Sigmoid colon (tissue), 6 donors: ENCODE measurements at regions not wholly inside any gene's neighbourhood (a gene's known extent, or its start where the extent isn't known, plus 50 kb on each side); places are given as distances from the start of the nearest gene placed in this dataset.

Source experiments
- DNase-seq: peaks from one replicate; pipeline ENCODE4 v3.0.0-alpha.2; 2019
- H3K27ac ChIP-seq, 4 donors: fragments of 200-600 bp; sonication (generic); one replicate each; pipeline ENCODE4 v1.5.1; 2016 to 2019; ENCODE audit warnings: mild to moderate bottlenecking in 1 of 4
- H3K27me3 ChIP-seq, 3 donors: fragments of 200-600 bp; sonication (generic); one replicate each; pipeline ENCODE4 v1.5.1; 2019; ENCODE audit warnings: mild to moderate bottlenecking in 1 of 3
- H3K36me3 ChIP-seq, 4 donors: fragments of 200-600 bp; sonication (generic); one replicate each; pipeline ENCODE4 v1.5.1; 2016 to 2019
- H3K4me1 ChIP-seq, 4 donors: fragments of 200-600 bp; sonication (generic); one replicate each; pipeline ENCODE4 v1.5.1; 2017 to 2019
- H3K4me3 ChIP-seq, 4 donors: fragments of 200-600 bp; sonication (generic); one replicate each; pipeline ENCODE4 v1.5.1; 2017 to 2019; ENCODE audit warnings: mild to moderate bottlenecking in 2 of 4, moderate library complexity in 1 of 4
- H3K9me3 ChIP-seq, 4 donors: fragments of 200-600 bp in 3 of 4; sonication (generic) in 3 of 4; one replicate each; pipeline versions ENCODE4 v1.5.1 to v1.6.1; 2013 to 2019
- EP300 ChIP-seq, 4 donors: sonication (generic); formaldehyde crosslinking; IDR thresholded peaks; one replicate each; pipeline ENCODE4 v1.6.1; 2017; ENCODE audit warnings: antibody characterized with exemption in 4 of 4
- POLR2A ChIP-seq, 2 donors: fragments of 450-650 bp; IDR thresholded peaks; one replicate each; pipeline ENCODE4 v1.6.1; 2016; ENCODE audit warnings: antibody characterized with exemption in 2 of 2, mild to moderate bottlenecking in 2 of 2, moderate library complexity in 2 of 2
- POLR2AphosphoS5 ChIP-seq, 4 donors: sonication (generic); formaldehyde crosslinking; IDR thresholded peaks; one replicate each; pipeline ENCODE4 v1.6.1; 2017; ENCODE audit warnings: antibody characterized with exemption in 4 of 4
- WGBS, 2 donors: extraction: QIAGEN DNeasy Blood & Tissue Kit; methylation state at CpG; one replicate each; pipeline ENCODE4 v1.1.7; 2013; 5-methylcytosine and 5-hydroxymethylcytosine counted together
- intact Hi-C: fragments of 100-400 bp; cut with DNase I; formaldehyde crosslinking; loops from one replicate; pipeline ENCODE4 v1.15.1; 2023
- TF ChIP-seq, protein P1 (sequence below), 4 experiments: fragments of 450-650 bp in 3 of 4; fragments of 200-600 bp in 1 of 4; IDR thresholded peaks; one replicate each; pipeline ENCODE4 v1.5.1; 2016 to 2019; ENCODE audit warnings: antibody characterized with exemption in 4 of 4, mild to moderate bottlenecking in 3 of 4, moderate library complexity in 2 of 4
- donor health status: healthy with polysubstance abuse.
- donor health status: healthy.

DNA sequence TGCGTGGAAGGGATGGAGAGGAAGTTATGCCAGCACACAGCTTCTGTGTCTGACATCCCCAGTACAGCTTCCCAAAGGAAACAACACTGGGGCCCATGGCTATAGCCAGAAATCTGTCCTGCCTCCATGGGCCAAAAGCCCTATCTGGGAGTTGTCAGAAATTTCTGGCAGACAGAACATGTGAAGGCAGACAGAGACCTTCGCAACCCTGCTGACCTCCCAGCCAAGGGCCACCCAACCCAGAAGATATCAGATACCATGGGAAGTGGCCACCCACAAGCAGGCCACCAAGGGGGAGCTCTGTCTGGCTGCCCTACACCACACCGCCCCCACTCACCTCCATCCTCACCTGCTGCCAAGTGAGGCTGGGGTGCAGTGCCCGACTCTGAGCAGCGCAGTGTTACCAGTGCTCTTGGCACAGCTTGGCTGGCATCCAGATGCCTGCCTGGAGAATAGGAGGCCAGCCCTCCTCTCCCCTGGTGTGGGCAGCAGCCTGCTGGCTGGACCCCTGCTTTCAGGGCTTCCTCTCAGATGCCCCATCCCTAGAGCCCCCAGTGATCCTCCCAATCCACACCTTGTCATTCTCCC lies 61.6 kb upstream of the NEURL1B start:
- Histone ChIP-seq H3K27ac (no peak overlapping the region), H3K4me1 (peaks cover 0 to 24% (median 5%) of the 10 kb centered on the region in 4 donors), H3K36me3 (no peaks in the 10 kb centered on the region), H3K4me3 (no peak overlapping the region), H3K9me3 (no peaks in the 10 kb centered on the region), H3K27me3 (no peaks in the 10 kb centered on the region)
- intact Hi-C loops, result no loop called here
- TF ChIP-seq POLR2A (IDR thresholded peaks at IDR 0.05), result no peak
- no peak for TF ChIP-seq POLR2AphosphoS5 (IDR thresholded peaks at IDR 0.05)
- TF ChIP-seq, protein P1, sequence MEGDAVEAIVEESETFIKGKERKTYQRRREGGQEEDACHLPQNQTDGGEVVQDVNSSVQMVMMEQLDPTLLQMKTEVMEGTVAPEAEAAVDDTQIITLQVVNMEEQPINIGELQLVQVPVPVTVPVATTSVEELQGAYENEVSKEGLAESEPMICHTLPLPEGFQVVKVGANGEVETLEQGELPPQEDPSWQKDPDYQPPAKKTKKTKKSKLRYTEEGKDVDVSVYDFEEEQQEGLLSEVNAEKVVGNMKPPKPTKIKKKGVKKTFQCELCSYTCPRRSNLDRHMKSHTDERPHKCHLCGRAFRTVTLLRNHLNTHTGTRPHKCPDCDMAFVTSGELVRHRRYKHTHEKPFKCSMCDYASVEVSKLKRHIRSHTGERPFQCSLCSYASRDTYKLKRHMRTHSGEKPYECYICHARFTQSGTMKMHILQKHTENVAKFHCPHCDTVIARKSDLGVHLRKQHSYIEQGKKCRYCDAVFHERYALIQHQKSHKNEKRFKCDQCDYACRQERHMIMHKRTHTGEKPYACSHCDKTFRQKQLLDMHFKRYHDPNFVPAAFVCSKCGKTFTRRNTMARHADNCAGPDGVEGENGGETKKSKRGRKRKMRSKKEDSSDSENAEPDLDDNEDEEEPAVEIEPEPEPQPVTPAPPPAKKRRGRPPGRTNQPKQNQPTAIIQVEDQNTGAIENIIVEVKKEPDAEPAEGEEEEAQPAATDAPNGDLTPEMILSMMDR (IDR thresholded peaks at IDR 0.05), result no peak
- TF ChIP-seq EP300 (IDR thresholded peaks at IDR 0.05), result no peak
- no peak for DNase-seq
- WGBS, 2 donors, result 92 to 94% methylated on average over 5 of the region's 5 CpGs

DNA sequence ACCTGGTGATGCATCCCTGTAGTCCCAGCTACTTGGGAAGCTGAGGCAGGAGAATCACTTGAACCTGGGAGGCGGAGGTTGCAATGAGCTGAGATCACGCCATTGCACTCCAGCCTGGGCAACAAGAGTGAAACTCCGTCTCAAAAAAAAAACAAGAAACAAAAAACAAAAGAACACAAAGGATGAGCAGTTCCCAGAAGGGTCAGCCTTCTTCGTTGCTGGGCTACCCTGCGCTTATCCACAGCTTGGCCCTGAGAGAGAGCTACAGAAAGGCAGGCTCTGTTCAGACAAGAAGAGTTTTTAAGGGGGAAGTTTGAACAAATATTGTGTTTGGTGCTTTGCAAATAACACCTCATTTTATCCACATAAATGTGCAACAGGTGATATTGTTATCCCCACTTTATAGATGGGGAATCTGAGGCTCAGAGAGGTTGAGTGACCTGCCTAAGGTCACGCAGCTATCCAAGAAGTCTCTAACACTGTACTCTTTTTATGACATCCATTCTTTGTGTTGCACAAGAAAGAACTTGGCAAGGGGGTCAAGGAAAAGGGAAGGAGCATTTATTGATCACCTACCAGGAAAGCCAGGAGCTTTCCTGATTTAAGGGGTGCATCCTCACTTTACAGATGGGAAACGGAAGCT lies 63.7 kb upstream of the NEURL1B start:
- TF ChIP-seq EP300 (IDR thresholded peaks at IDR 0.05) (no peak), POLR2AphosphoS5 (IDR thresholded peaks at IDR 0.05) (no peak), POLR2A (IDR thresholded peaks at IDR 0.05) (no peak)
- TF ChIP-seq, protein P1 (IDR thresholded peaks at IDR 0.05), result no peak
- no peak for DNase-seq
- no peak overlapping the region for H3K4me3 ChIP-seq
- H3K27me3 ChIP-seq, result no peaks in the 10 kb centered on the region
- 90 to 92% methylated on average over 7 of the region's 7 CpGs for WGBS, 2 donors
- intact Hi-C loops, result no loop called here
- peaks cover 0 to 11% (median 0%) of the 10 kb centered on the region in 4 donors for H3K4me1 ChIP-seq
- H3K9me3 ChIP-seq, result no peaks in the 10 kb centered on the region
- H3K36me3 ChIP-seq, result no peaks in the 10 kb centered on the region
- H3K27ac ChIP-seq, result no peak overlapping the region

DNA sequence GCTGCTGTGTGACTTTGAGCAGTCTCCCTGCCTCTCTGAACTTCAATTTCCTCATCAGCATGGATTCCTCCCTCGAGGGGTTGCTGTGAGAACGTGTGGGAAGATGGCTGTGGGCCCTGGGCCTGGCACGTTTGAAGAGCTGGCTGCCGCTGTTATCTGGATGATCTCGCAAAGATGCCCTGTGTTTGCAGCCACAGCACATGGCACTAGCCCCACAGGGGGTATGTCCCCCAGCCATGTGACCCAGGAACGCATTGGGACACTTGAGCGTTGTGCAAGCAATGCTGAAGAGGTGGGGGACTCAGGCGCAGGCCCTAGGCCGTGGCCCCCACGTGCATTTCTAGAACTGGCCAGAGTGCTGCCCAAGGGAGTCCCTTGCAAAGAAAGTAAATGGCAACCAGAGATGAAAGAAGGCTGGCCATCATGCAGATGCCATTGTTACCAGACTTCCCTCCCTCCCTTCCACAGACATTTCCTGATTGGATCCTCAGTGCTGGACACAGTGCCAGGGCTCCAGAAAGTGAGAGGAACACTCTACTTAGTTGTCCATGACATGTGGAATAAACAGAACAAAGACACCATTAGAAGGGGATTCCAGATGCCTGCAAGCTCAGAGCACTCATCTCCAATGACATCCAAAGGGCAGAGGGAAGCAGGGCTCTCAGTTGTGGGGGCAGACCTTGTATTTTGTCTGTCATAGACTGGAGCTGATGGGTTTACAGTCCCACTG lies 65.1 kb upstream of the NEURL1B start:
- intact Hi-C loops, result no loop called here
- no peaks in the 10 kb centered on the region for H3K36me3 ChIP-seq
- peaks cover 0 to 23% (median 6%) of the 10 kb centered on the region in 4 donors for H3K4me1 ChIP-seq
- no peaks in the 10 kb centered on the region for H3K9me3 ChIP-seq
- no peak overlapping the region for H3K27ac ChIP-seq
- TF ChIP-seq EP300 (IDR thresholded peaks at IDR 0.05) (no peak), POLR2A (IDR thresholded peaks at IDR 0.05) (no peak), POLR2AphosphoS5 (IDR thresholded peaks at IDR 0.05) (no peak)
- TF ChIP-seq, protein P1 (IDR thresholded peaks at IDR 0.05), result no peak
- no peak for DNase-seq
- 86 to 88% methylated on average over 10 of the region's 10 CpGs for WGBS, 2 donors
- no peaks in the 10 kb centered on the region for H3K27me3 ChIP-seq
- no peak overlapping the region for H3K4me3 ChIP-seq

DNA sequence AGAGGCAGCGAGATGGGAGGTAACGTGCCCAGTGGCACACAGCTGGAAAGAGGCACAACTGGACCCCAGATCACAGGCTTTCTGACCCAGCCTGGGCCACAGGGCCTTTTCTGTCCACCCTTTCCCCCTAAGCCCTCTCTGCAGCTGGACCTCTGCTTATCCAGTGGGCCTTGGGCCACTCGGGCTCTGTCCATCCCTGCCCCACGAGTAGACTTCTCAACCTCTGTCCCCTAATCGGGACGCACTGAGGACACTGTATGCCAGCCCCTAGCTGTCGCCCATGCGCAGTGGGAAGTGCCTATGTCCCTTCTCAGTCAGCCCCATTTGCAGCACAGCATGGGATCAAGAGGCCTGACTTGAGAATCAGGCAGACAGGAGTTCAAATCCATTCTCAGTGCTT lies 65.6 kb upstream of the NEURL1B start:
- Histone ChIP-seq H3K36me3 (no peaks in the 10 kb centered on the region), H3K4me3 (no peak overlapping the region), H3K9me3 (no peaks in the 10 kb centered on the region), H3K27me3 (no peaks in the 10 kb centered on the region), H3K27ac (peak overlapping the region in 1 of 4 donors; percentile 16), H3K4me1 (peaks cover 0 to 27% (median 8%) of the 10 kb centered on the region in 4 donors)
- intact Hi-C loops, result no loop called here
- TF ChIP-seq POLR2A (IDR thresholded peaks at IDR 0.05) (no peak), EP300 (IDR thresholded peaks at IDR 0.05) (no peak)
- TF ChIP-seq, protein P1 (IDR thresholded peaks at IDR 0.05), result no peak
- DNase-seq, result no peak
- WGBS, 2 donors, result 91 to 94% methylated on average over 8 of the region's 8 CpGs
